ENCODE measurements at regions not wholly inside any gene's neighbourhood (a gene's known extent, or its start where the extent isn't known, plus 50 kb on each side); places are given as distances from the start of the nearest gene placed in this dataset.

DNA sequence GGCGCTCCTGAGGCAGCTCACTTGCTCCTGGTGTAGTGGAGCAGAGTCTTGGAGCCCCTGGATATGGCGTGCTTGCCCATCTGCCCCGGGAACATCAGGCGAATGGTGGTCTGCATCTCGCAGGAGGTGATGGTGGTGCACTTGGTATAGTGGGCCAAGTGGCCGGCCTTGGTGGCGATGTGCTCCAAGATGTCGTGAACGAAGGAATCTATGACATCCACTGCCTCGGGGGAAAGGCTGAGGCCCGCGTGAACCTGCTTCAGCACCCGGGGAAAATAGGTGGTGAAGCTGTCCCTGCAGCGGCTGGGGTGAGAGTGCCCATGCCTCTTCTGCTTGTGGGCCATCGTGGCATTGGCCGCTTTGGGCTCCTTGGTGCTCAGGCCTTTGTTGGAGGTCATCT, 58.1 kb upstream of the TMSB15B start:
- TF ChIP-seq, protein P1, sequence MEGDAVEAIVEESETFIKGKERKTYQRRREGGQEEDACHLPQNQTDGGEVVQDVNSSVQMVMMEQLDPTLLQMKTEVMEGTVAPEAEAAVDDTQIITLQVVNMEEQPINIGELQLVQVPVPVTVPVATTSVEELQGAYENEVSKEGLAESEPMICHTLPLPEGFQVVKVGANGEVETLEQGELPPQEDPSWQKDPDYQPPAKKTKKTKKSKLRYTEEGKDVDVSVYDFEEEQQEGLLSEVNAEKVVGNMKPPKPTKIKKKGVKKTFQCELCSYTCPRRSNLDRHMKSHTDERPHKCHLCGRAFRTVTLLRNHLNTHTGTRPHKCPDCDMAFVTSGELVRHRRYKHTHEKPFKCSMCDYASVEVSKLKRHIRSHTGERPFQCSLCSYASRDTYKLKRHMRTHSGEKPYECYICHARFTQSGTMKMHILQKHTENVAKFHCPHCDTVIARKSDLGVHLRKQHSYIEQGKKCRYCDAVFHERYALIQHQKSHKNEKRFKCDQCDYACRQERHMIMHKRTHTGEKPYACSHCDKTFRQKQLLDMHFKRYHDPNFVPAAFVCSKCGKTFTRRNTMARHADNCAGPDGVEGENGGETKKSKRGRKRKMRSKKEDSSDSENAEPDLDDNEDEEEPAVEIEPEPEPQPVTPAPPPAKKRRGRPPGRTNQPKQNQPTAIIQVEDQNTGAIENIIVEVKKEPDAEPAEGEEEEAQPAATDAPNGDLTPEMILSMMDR (IDR thresholded peaks at IDR 0.05): no peak
- TF ChIP-seq SP1 (CRISPR knock-in tag; conservative IDR thresholded peaks at IDR 0.05): no peak
- TF ChIP-seq, protein P2, sequence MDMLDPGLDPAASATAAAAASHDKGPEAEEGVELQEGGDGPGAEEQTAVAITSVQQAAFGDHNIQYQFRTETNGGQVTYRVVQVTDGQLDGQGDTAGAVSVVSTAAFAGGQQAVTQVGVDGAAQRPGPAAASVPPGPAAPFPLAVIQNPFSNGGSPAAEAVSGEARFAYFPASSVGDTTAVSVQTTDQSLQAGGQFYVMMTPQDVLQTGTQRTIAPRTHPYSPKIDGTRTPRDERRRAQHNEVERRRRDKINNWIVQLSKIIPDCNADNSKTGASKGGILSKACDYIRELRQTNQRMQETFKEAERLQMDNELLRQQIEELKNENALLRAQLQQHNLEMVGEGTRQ (CRISPR knock-in tag; IDR thresholded peaks at IDR 0.05): no peak
